Keratinocyte (primary cell): ENCODE measurements at regions not wholly inside any gene's neighbourhood (a gene's known extent, or its start where the extent isn't known, plus 50 kb on each side); places are given as distances from the start of the nearest gene placed in this dataset.

Source experiments
- EZH2 ChIP-seq: IDR thresholded peaks from one replicate; pipeline ENCODE4 v1.6.1; 2012; ENCODE audit warnings: inconsistent platforms, mild to moderate bottlenecking, low read length, moderate library complexity
- TF ChIP-seq, protein P1 (sequence below), 3 experiments: IDR thresholded peaks in 1 of 3; conservative IDR thresholded peaks in 1 of 3; optimal IDR thresholded peaks in 1 of 3; 2 replicates in 2 of 3; 3 replicates in 1 of 3; pipeline versions ENCODE3 to v1.5.1; 2011; ENCODE audit warnings: low read length in 3 of 3, mild to moderate bottlenecking in 3 of 3, moderate library complexity in 2 of 3, control low read depth in 1 of 3, inconsistent platforms in 1 of 3; ENCODE audit not compliant: insufficient read depth in 2 of 3; ENCODE audit errors: extremely low read depth in 1 of 3

DNA sequence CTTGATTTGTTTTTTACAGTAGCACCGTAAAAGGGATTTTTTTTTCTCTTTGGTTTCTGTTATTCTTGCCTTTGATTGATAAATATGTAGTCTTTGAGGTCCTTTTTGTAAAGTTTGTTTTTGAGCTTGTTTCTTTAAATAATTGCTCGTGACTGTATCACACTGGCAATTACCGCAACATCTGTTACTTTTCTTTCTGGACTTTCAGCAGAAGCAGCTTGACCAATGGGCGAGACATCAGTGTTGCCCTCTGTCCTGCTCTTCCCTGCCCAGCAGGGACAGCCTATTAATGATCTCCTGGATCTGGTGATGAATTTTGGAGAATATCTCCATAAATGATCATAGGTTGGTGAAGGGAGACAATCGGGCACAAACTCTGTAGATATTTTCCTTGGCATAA is 74.9 kb downstream of the TDRD15 start:
- TF ChIP-seq, protein P1, sequence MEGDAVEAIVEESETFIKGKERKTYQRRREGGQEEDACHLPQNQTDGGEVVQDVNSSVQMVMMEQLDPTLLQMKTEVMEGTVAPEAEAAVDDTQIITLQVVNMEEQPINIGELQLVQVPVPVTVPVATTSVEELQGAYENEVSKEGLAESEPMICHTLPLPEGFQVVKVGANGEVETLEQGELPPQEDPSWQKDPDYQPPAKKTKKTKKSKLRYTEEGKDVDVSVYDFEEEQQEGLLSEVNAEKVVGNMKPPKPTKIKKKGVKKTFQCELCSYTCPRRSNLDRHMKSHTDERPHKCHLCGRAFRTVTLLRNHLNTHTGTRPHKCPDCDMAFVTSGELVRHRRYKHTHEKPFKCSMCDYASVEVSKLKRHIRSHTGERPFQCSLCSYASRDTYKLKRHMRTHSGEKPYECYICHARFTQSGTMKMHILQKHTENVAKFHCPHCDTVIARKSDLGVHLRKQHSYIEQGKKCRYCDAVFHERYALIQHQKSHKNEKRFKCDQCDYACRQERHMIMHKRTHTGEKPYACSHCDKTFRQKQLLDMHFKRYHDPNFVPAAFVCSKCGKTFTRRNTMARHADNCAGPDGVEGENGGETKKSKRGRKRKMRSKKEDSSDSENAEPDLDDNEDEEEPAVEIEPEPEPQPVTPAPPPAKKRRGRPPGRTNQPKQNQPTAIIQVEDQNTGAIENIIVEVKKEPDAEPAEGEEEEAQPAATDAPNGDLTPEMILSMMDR (optimal IDR thresholded peaks at IDR 0.05 in 1 of 3, IDR thresholded peaks at IDR 0.05 in 1 of 3, conservative IDR thresholded peaks at IDR 0.05 in 1 of 3; ENCODE audit: extremely low read depth in 1 of 3, insufficient read depth in 2 of 3, low read length in 3 of 3), result no peak
- TF ChIP-seq EZH2, result no peak
